ENCODE measurements at regions not wholly inside any gene's neighbourhood (a gene's known extent, or its start where the extent isn't known, plus 50 kb on each side); places are given as distances from the start of the nearest gene placed in this dataset.

GRCh38 chr9:88692827-88693226, 157.8 kb downstream of the NXNL2 start:
- no peak for DNase-seq (ENCODE audit: low spot score)

GRCh38 chr9:88694625-88695024, 159.6 kb downstream of the NXNL2 start:
- no peak for DNase-seq (ENCODE audit: low spot score)

GRCh38 chr9:88696501-88696900, 161.5 kb downstream of the NXNL2 start:
- DNase-seq (ENCODE audit: low spot score): no peak

- no peak for DNase-seq (ENCODE audit: low spot score)
Observed at GRCh38 chr9:88697764-88698432, 162.9 kb downstream of the NXNL2 start.

GRCh38 chr9:88702985-88703384, 168.0 kb downstream of the NXNL2 start:
- DNase-seq (ENCODE audit: low spot score): no peak

- DNase-seq (ENCODE audit: low spot score): no peak
Observed at GRCh38 chr9:88706193-88707113, 171.5 kb downstream of the NXNL2 start.

GRCh38 chr9:88710449-88710848, 175.5 kb downstream of the NXNL2 start:
- DNase-seq (ENCODE audit: low spot score): no peak

GRCh38 chr9:88711719-88712118, 176.7 kb downstream of the NXNL2 start:
- DNase-seq (ENCODE audit: low spot score): no peak

GRCh38 chr9:88712484-88712883, 177.5 kb downstream of the NXNL2 start:
- no peak for DNase-seq (ENCODE audit: low spot score)

GRCh38 chr9:88713010-88713409, 178.0 kb downstream of the NXNL2 start:
- DNase-seq (ENCODE audit: low spot score): no peak

GRCh38 chr9:88716596-88717290, 181.8 kb downstream of the NXNL2 start:
- DNase-seq (ENCODE audit: low spot score): no peak

GRCh38 chr9:88721025-88721424, 186.0 kb downstream of the NXNL2 start:
- DNase-seq (ENCODE audit: low spot score): no peak

- DNase-seq (ENCODE audit: low spot score): no peak
Observed at GRCh38 chr9:88721495-88722279, 186.7 kb downstream of the NXNL2 start.

- peak; percentile 13 for DNase-seq (ENCODE audit: low spot score)
Observed at GRCh38 chr9:88722753-88723152, 187.8 kb downstream of the NXNL2 start.

GRCh38 chr9:88723751-88724150, 188.8 kb downstream of the NXNL2 start:
- DNase-seq (ENCODE audit: low spot score): no peak

GRCh38 chr9:88724331-88724730, 189.4 kb downstream of the NXNL2 start:
- no peak for DNase-seq (ENCODE audit: low spot score)

- DNase-seq (ENCODE audit: low spot score): no peak
Observed at GRCh38 chr9:88725300-88726019, 190.5 kb downstream of the NXNL2 start.

- DNase-seq (ENCODE audit: low spot score): no peak
Observed at GRCh38 chr9:88726803-88727202, 191.8 kb downstream of the NXNL2 start.

- no peak for DNase-seq (ENCODE audit: low spot score)
Observed at GRCh38 chr9:88730780-88731179, 195.8 kb downstream of the NXNL2 start.

GRCh38 chr9:88732128-88732527, 197.2 kb downstream of the NXNL2 start:
- DNase-seq (ENCODE audit: low spot score): no peak
